ENCODE measurements at regions not wholly inside any gene's neighbourhood (a gene's known extent, or its start where the extent isn't known, plus 50 kb on each side); places are given as distances from the start of the nearest gene placed in this dataset.

DNA sequence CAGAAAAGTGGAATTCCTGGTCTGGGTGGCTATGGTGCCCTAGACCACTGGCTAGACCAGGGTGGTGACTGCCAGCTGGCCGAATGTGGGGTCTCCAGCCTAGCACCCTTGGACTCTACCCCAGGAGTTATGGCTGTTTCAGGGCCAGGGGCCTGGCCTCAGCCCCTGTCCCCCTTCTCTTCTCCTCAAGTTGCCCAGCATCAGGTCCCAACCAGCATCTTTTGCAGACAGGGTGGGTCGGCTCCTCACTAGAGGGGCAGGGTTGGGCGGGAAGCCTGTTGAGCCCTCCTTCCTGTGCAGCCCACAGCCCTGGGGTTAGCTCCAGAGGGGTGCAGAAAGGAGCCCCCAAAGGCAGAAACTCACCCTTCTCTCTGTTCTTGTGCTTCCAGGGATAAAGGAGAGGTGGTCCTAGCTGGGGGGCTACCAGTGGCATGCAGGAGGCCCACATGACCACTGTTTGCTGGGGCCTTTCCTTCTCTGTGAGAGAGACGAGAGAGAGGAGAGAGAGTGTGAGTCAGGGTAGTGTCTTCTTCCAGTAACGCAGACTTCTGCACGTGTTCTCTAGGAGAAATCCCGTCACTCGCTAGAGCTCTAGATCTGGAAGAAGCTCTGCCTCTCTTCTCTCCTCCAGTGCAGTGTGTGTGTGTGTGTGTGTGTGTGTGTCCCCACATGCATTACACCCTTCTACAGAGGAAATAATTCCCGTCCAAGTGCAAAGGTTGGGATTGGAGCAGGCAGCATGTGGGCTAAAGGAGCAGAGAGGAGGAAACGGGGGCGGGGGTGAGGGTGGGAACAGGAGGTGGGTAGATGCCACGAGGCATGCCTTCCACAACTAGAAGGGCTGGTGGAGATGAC is 209.4 kb downstream of the SEC14L1 start:
- Mint-ChIP-seq H3K27ac (no peak overlapping the region), H3K36me3 (ENCODE audit: low read depth) (no peaks in the 10 kb centered on the region), H3K9me3 (no peaks in the 10 kb centered on the region), H3K27me3 (no peaks in the 10 kb centered on the region), H3K4me1 (ENCODE audit: low read depth) (peaks cover 23% of the 10 kb centered on the region), H3K4me3 (no peak overlapping the region)

DNA sequence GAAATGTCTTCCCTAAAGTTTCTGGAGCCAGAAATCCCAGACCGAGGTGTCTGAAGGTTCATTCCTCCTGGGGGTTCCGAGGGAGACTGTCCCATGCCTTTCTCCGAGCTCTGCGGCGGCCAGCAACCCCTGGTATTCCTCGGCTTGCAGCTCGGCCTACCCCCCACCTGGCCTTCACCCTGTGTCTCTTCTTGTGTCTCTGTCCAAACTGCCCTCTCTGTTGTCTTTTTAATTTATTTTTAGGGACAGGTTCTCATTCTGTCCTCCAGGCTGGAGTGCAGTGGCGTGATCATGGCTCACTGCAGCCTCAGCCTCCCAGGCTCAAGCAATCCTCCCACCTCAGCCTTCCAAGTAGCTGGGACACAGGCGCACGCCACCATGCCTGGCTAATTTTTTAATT is 211.7 kb downstream of the SEC14L1 start:
- peaks cover 25% of the 10 kb centered on the region for H3K4me1 Mint-ChIP-seq (ENCODE audit: low read depth)
- H3K36me3 Mint-ChIP-seq (ENCODE audit: low read depth): no peaks in the 10 kb centered on the region
- H3K9me3 Mint-ChIP-seq: no peaks in the 10 kb centered on the region
- H3K27me3 Mint-ChIP-seq: no peaks in the 10 kb centered on the region
- H3K27ac Mint-ChIP-seq: no peak overlapping the region
- H3K4me3 Mint-ChIP-seq: no peak overlapping the region

DNA sequence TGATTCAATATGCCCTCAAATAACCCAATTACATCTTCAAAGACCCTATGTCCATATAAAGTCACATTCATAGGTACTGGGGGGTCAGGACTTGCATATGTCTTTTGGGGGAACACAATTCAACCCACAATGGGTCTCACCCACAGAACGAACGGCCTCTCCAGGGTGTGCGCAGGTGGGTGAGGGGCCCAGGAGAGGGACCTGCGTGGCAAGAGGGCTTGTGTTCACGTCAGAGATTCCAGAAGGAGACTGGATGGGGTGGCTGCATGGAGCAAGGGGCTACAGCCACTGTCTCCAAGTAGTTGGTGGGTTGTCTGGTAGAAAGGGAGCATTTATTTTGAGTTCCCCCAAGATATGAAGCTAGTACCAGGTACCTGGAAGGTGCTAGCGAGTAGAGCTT is 212.2 kb downstream of the SEC14L1 start:
- no peak overlapping the region for H3K4me3 Mint-ChIP-seq
- H3K4me1 Mint-ChIP-seq (ENCODE audit: low read depth): peaks cover 21% of the 10 kb centered on the region
- no peaks in the 10 kb centered on the region for H3K27me3 Mint-ChIP-seq
- H3K9me3 Mint-ChIP-seq: no peaks in the 10 kb centered on the region
- H3K27ac Mint-ChIP-seq: no peak overlapping the region
- no peaks in the 10 kb centered on the region for H3K36me3 Mint-ChIP-seq (ENCODE audit: low read depth)

DNA sequence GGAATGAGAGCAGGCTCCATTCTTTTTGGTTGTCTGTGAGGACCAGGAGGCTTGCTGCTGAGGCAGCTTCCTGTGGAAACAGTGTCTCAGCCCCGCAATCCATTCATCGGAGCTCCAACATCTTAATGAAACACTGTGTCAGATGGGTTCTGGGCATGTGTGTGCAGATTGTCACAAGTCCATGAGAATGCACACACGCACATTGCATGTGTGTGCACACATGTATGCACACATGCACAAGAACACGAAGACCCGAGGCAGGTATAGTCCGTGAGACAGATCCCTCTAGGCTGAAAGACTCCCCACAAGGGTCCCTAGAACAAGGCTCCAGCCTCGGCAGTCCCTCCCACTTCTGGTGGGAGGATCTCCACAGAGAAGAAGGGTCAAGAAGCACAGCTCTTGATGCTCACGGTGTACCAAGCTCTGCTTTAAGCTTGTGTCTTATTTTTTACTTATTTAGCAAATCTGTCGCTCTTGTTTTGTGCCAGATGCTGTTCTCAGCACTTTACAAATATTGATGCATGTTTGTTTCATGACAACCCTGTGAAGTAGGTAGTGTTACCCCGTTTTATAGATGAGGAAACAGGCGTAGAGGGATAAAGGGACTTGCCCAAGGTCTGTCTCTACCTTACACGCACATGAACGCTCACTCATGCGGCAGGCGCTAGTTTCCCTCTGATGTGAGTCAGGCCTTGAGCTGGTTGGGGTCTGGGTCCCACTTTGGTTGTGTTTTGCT is 213.1 kb downstream of the SEC14L1 start:
- Mint-ChIP-seq H3K27me3 (no peaks in the 10 kb centered on the region), H3K4me1 (ENCODE audit: low read depth) (peaks cover 21% of the 10 kb centered on the region), H3K27ac (no peak overlapping the region), H3K9me3 (no peaks in the 10 kb centered on the region), H3K4me3 (no peak overlapping the region), H3K36me3 (ENCODE audit: low read depth) (no peaks in the 10 kb centered on the region)

DNA sequence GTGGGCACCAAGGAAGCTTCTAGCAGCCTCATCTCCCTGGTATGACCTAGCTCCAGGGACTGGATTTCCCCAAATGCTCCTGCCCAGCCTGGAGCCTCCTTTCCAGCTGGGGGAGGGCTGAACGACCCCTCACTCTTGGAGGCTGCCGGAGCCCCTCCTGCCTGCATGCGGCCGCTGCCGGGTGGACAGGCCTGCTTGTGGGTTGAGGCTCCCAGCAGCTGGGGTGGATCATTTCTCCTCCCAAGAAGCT is 213.6 kb downstream of the SEC14L1 start:
- Mint-ChIP-seq H3K36me3 (ENCODE audit: low read depth) (no peaks in the 10 kb centered on the region), H3K4me1 (ENCODE audit: low read depth) (peaks cover 21% of the 10 kb centered on the region), H3K9me3 (no peaks in the 10 kb centered on the region), H3K4me3 (no peak overlapping the region), H3K27me3 (no peaks in the 10 kb centered on the region), H3K27ac (no peak overlapping the region)

DNA sequence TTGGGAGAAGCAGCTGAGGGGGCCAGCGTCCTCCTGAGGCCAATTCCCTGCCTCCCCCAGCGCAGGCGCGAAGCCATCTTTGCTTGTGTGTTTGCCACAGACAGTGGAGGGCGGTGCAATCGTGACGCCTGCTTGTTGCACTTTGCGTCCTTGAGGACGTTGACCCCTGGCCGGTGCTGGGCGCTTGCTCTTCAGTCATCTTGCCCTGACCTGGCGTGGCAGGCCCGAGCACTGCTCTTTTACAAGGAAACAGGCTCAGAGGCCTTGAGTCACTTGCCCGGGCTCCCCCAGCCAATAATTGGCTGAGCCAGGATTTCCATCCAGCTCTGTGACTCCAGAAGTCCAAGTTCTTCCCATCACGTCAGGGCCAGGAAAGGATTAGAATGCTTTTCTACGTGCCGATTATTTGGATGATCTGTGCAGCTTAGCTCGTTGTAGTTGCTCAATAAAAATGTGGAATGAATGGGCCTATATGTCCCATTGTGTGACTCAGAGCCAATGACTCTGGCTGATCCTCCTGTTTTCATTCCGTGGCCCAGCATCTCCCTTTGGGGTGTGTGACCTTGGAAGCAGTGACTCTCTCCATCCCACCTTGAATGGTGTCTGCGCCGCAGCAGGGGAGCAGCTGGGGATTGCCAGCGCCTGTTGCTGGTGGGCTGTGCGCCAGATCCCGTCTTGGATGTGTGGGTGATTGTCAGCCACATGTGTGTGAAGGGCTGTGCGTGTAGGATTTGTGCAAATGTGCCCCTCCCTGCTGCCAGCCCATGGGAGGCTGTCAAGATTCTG is 214.1 kb downstream of the SEC14L1 start:
- Mint-ChIP-seq H3K4me3 (no peak overlapping the region), H3K9me3 (no peaks in the 10 kb centered on the region), H3K4me1 (ENCODE audit: low read depth) (peaks cover 21% of the 10 kb centered on the region), H3K27ac (no peak overlapping the region), H3K36me3 (ENCODE audit: low read depth) (no peaks in the 10 kb centered on the region), H3K27me3 (no peaks in the 10 kb centered on the region)

DNA sequence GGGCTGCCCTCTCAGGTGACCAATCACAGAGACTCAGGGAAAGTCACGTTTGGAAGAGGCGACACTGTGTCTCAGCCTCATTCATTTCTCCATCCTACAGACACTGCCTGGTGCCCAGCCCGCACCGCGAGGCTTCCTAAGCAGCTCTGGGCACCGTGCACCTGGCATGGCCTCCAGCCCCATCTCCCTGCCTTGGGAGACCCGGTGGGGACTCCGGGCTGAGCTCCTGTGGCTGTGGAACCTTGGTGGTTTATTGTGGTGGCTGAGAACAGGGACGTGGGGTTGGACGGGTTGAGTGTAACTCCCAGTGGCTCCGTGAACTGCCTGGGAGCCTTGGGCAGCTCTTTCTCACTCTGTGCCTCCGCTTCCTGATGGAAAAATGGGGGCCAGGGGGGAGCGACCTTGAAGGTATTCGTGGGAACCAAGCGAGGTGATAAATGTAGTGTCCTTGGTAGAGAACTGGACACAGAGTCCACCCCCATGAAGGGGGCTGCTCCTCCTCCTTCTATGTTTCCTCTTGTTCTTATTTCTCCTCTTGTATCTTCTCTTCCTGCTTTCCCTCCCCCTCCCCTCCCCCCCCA is 215.4 kb downstream of the SEC14L1 start:
- Mint-ChIP-seq H3K4me3 (no peak overlapping the region), H3K27ac (no peak overlapping the region), H3K4me1 (ENCODE audit: low read depth) (peaks cover 16% of the 10 kb centered on the region)

DNA sequence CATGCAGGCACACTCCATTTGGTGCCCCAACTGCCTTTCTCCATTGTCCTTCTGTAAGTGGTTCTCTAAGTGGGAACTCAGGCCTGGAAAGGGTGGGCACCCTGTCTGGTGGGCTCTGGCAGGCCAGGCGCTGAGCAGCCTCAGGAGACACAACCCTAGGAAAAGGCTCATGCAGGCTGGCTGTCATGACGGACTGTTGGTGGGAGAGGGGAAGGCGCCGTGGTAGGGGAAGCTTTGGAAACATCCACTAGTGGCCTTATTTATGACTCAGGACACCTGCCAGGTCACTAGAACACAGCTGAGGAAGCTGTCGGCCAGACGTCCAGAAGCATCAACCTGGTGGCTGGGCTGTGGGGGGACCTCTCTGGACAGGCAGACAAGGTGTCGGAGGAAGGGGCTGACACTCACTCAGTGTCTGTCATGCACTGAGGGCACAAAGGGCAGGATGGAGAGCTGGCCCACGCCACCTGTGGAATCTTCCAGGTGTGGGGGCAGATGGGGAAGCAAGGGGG is 216.0 kb downstream of the SEC14L1 start:
- Mint-ChIP-seq H3K27me3 (no peaks in the 10 kb centered on the region), H3K27ac (no peak overlapping the region), H3K36me3 (ENCODE audit: low read depth) (no peaks in the 10 kb centered on the region), H3K4me3 (no peak overlapping the region), H3K9me3 (no peaks in the 10 kb centered on the region), H3K4me1 (ENCODE audit: low read depth) (peaks cover 13% of the 10 kb centered on the region)

More for the DNA sequence above, 215.4 kb downstream of the SEC14L1 start:
- Mint-ChIP-seq H3K36me3 (ENCODE audit: low read depth) (no peaks in the 10 kb centered on the region), H3K27me3 (no peaks in the 10 kb centered on the region), H3K9me3 (no peaks in the 10 kb centered on the region)

DNA sequence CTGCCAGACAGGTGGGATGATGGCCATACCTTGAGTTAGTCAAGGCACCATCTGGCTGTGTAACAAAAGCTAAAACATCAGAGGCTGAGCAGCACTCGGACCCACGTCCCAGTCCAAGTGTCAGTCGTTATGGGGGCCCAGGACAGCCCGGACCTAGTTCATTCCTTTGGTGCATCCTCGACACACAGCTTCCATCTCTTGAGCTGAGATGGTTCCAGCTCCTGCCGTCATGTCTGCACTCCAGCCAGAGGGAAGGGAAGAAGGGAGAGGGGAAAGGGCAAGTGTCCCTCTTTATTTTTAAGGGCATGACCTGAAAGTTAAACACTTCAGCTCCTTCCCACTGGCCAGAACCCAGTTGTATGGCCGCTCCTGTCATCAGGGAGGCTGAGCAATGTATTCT is 218.0 kb downstream of the SEC14L1 start:
- Mint-ChIP-seq H3K36me3 (ENCODE audit: low read depth) (no peaks in the 10 kb centered on the region), H3K27me3 (no peaks in the 10 kb centered on the region), H3K4me1 (ENCODE audit: low read depth) (peaks cover 20% of the 10 kb centered on the region), H3K9me3 (no peaks in the 10 kb centered on the region), H3K27ac (no peak overlapping the region), H3K4me3 (no peak overlapping the region)

DNA sequence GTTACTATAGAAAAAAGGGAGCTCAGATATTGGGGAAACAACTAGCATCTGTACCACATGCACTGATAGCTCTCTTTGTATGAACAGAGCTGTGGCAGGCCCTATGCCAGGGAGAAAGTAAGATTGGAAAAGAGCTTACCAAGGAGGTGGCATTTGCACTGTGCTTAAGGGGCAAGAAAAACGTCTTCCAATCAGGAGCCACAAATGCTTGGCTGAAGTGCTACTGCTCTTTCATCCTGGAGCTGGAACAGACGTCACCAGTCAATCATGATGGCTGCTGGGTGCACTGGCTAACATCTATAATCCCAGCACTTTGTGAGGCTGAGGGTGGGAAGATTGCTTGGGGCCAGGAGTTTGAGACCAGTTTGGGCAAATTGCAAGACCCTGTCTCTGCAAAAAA is 218.5 kb downstream of the SEC14L1 start:
- no peaks in the 10 kb centered on the region for H3K9me3 Mint-ChIP-seq
- no peak overlapping the region for H3K4me3 Mint-ChIP-seq
- no peaks in the 10 kb centered on the region for H3K36me3 Mint-ChIP-seq (ENCODE audit: low read depth)
- no peaks in the 10 kb centered on the region for H3K27me3 Mint-ChIP-seq
- H3K27ac Mint-ChIP-seq: no peak overlapping the region
- peaks cover 20% of the 10 kb centered on the region for H3K4me1 Mint-ChIP-seq (ENCODE audit: low read depth)

DNA sequence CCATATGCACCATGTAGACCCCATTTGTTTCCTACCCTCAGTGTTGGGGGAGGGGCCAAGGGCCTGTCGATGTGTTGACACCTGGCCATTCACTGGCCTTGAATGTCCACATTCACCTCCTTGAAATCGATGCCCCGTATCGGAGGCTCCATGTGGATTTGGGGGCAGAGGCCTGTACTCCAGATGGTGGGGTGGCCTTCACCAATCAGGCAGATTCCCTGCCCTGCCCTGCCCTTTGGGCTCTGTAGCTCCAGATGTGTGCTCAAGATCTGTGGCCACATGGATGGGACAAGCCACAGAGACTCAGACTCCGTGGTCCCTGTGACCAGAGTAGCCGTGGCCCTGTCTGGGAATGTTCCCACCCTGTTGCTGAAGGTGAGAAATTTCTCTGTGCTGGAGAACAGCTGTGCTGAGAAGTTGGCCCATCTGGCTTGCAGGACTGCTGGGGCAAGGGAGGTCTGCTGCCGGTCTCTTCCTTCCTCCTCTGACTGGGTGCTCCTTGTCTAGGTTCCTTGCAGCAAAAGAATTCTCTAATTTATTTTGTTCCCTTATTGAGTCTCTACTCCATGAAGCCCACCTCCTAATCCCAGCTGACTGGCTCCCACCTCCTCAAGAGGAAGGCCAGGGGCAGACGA is 221.3 kb downstream of the SEC14L1 start:
- Mint-ChIP-seq H3K9me3 (no peaks in the 10 kb centered on the region), H3K27ac (no peak overlapping the region), H3K4me1 (ENCODE audit: low read depth) (peaks cover 48% of the 10 kb centered on the region), H3K27me3 (peaks cover 5% of the 10 kb centered on the region), H3K4me3 (no peak overlapping the region), H3K36me3 (ENCODE audit: low read depth) (no peaks in the 10 kb centered on the region)

DNA sequence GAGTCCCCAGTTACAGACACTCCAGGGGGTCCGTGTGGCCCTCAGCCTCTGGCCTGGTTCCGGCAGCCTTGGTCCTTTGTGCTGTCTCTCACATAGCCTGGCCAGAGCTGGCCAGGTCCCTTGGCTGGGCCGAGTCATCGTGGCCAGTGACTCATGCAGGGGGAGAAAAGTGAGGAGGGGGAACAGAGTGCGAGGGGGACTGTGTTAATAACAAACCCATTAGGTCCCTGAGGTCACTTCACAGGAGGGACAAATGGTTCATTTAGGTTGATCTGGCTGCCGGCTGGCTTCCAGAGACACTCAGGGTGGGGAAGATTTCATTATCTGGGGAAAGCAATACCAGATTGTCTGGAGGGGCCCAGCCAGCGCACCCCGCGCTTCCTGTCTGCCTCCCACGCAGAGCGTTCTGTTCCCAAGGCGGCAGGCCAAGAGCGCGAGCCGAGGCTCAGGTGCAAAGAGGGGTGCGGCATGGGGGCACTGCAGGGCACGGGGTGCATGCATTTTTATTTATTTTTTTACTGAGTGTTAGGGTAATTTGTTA is 223.1 kb downstream of the SEC14L1 start:
- Mint-ChIP-seq H3K9me3 (no peaks in the 10 kb centered on the region), H3K4me3 (peak overlapping the region; percentile 44), H3K27me3 (peaks cover 5% of the 10 kb centered on the region), H3K27ac (peak overlapping the region; percentile 28), H3K4me1 (ENCODE audit: low read depth) (peaks cover 51% of the 10 kb centered on the region), H3K36me3 (ENCODE audit: low read depth) (no peaks in the 10 kb centered on the region)

DNA sequence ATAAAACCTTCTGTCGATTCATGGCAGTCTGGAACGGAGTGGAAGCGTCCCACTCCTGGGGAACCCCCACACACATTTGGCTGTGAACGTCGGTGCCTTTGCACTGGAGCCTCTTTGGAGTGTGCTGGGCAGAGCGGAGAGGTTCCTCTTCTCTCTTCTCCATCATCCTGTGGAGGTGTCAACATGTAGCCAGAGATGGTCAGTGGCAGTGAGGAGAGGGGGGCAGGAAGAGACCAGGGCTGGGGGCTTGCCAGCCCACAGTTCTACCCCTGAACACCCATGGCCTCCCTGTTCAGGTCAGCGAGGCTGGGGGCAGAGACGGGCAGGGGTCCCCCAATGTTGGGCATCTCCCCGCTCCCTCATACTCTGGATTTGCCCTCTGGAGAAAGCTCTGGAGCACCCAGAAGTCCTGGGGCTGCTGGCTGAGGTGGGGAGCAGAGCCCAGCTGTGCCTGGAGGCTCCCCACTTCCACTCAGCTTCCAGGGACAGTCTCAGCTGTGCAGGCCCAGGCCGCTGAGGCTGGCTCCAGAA is 223.7 kb downstream of the SEC14L1 start:
- Mint-ChIP-seq H3K27ac (no peak overlapping the region), H3K36me3 (ENCODE audit: low read depth) (no peaks in the 10 kb centered on the region), H3K27me3 (peaks cover 5% of the 10 kb centered on the region), H3K4me1 (ENCODE audit: low read depth) (peaks cover 52% of the 10 kb centered on the region), H3K9me3 (no peaks in the 10 kb centered on the region), H3K4me3 (peak overlapping the region; percentile 44)

Measured in stimulated activated naive CD8-positive, alpha-beta T cell treated with anti-CD3 and anti-CD28 coated beads, Interleukin-15, Interleukin-2, amounts not matched to agents 100 ng/mL and 50 ng/mL, for 24 hours (primary cell).